Ishikawa (cell line): ENCODE measurements at regions not wholly inside any gene's neighbourhood (a gene's known extent, or its start where the extent isn't known, plus 50 kb on each side); places are given as distances from the start of the nearest gene placed in this dataset.

ENCODE experiments used
- CEBPB ChIP-seq: IDR thresholded peaks from 2 replicates; pipeline ENCODE4 v1.6.1; 2012
- CREB1 ChIP-seq: IDR thresholded peaks from 2 replicates; pipeline ENCODE4 v1.6.1; 2012; ENCODE audit warnings: low read depth
- NFIC ChIP-seq: IDR thresholded peaks from 2 replicates; pipeline ENCODE4 v1.6.1; 2012
- TEAD4 ChIP-seq: IDR thresholded peaks from 2 replicates; pipeline ENCODE4 v1.6.1; 2012
- ZBTB7A ChIP-seq: IDR thresholded peaks from 2 replicates; pipeline ENCODE4 v1.6.1; 2012; ENCODE audit warnings: low read depth
- TF ChIP-seq, protein P1 (sequence below): IDR thresholded peaks from 2 replicates; pipeline ENCODE4 v1.6.1; 2012; ENCODE audit warnings: low read depth, mild to moderate bottlenecking

DNA sequence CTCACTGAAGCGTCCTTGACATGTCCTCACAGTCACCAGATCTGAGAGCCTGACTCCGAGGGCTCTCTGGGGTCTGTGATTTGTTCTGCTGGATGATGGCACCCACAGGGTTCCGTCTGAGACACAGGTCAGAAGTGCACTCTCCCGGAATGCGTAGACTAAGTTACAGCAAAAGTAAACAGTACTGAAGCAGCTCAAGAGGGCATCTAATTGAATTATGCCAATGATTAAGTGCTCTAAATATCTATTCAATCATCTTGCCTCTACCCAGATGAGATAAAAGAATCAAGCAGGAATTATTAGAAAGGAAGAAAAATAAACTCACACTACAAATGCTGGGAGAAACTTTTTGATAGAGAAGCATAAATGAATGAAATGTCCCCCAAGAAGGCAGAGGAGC is 544.1 kb downstream of the SOX11 start:
- no peak for TF ChIP-seq ZBTB7A
- TF ChIP-seq, protein P1, sequence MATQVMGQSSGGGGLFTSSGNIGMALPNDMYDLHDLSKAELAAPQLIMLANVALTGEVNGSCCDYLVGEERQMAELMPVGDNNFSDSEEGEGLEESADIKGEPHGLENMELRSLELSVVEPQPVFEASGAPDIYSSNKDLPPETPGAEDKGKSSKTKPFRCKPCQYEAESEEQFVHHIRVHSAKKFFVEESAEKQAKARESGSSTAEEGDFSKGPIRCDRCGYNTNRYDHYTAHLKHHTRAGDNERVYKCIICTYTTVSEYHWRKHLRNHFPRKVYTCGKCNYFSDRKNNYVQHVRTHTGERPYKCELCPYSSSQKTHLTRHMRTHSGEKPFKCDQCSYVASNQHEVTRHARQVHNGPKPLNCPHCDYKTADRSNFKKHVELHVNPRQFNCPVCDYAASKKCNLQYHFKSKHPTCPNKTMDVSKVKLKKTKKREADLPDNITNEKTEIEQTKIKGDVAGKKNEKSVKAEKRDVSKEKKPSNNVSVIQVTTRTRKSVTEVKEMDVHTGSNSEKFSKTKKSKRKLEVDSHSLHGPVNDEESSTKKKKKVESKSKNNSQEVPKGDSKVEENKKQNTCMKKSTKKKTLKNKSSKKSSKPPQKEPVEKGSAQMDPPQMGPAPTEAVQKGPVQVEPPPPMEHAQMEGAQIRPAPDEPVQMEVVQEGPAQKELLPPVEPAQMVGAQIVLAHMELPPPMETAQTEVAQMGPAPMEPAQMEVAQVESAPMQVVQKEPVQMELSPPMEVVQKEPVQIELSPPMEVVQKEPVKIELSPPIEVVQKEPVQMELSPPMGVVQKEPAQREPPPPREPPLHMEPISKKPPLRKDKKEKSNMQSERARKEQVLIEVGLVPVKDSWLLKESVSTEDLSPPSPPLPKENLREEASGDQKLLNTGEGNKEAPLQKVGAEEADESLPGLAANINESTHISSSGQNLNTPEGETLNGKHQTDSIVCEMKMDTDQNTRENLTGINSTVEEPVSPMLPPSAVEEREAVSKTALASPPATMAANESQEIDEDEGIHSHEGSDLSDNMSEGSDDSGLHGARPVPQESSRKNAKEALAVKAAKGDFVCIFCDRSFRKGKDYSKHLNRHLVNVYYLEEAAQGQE: no peak
- TF ChIP-seq NFIC: no peak
- no peak for TF ChIP-seq TEAD4
- TF ChIP-seq CREB1: no peak
- no peak for TF ChIP-seq CEBPB
